HG03039 (cell line): ENCODE measurements at regions not wholly inside any gene's neighbourhood (a gene's known extent, or its start where the extent isn't known, plus 50 kb on each side); places are given as distances from the start of the nearest gene placed in this dataset.
A peak's percentile ranks its signal among the peaks of the same experiment; 100 is the strongest.

Experiments used
- ATAC-seq: cut with Tn5 transposase; IDR thresholded peaks from one replicate; pipeline ENCODE4 v1.9.1; 2021; ENCODE audit warnings: mild to moderate bottlenecking, moderate library complexity; ENCODE audit not compliant: unreplicated experiment

DNA sequence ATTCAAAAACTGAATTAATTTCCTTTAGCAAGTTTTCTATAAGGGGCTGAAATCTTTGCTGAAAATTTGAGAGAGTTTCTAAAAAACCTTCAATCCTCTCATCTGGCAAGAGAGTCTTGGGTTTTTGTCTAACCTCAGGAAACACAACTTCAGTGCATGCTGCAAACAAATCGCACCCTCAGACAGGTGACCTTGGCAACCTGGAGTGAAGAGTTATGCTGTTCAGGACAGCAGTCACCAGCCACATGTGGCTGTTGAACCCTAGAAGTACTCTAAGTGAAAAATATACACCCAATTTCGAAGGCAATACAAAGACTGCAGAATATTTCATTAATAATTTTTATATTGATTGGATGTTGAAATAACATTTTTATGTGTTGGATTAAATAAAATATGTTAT lies 184.8 kb downstream of the RPS29 start:
- ATAC-seq, result no peak

DNA sequence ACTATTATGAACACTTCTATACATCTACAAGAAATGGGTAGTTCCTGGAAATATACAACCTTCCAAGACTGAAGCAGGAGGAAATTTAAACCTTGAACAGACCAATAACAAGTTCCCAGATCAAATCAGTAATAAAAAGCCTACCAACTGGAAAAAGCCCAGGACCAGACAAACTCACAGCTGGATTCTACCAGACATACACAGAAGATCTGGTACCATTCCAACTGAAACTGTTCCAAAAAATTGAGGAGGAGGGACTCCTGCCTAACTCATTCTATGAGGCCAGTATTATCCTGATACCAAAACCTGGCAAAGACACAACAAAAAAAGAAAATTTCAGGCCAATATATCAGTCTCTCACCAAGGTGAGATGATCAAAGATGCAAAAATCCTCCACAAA lies 189.4 kb downstream of the RPS29 start:
- no peak for ATAC-seq

DNA sequence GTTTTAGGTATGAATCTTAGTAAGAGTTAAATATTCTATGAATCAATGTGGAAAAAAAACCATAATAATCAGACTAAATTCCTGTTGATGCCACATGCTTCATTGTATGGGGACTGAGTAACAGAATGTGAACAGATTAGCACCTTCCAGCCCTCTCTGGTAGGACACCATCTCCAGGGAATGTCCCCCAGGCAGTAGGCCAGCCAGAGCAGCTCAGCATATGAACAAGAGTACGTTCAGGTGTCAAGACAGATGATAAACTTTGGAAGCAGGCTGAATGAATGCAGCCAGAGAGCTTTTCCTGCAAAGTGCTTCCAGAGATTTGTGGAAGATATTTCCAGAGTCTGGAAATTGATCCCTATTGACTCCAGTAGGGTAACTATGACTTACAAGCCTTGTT lies 204.4 kb downstream of the RPS29 start:
- ATAC-seq, result no peak

DNA sequence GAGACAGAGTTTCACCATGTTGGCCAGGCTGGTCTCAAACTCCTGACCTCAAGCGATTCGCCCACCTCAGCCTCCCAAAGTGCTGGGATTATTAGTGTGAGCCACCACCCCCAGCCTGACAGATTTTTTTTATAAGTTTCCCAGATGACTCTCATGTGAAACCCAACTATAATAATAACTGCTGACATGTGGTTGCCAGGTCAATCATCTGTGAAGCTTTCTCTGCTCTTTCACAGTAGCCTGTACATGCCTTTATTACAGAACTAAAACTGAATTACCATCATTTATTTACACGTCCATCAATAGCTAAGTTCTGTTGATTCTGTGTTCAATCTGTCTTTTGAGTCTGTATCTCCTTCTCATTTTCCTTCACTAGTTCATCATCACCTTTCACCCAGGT lies 218.5 kb downstream of the RPS29 start:
- no peak for ATAC-seq

DNA sequence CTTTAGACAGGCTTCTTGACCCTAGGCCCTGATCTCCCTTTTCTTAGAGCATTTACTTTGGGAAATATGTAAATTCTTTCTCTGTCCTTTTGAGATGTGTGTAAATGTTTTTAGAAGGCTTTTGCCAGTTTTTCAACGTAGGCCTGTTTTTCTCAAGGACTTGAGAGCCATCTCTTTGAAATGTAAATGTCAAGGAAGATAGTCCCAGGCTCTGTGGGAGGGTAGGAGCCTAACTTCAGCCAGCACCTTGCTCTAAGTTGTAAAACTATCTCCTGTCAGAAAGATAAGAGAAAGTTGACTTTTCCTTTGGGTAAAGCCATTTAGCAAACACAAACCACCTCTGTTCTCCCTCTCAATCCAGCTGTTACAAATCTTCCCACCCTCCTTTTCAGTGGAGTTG lies 219.8 kb downstream of the RPS29 start:
- ATAC-seq, result no peak

DNA sequence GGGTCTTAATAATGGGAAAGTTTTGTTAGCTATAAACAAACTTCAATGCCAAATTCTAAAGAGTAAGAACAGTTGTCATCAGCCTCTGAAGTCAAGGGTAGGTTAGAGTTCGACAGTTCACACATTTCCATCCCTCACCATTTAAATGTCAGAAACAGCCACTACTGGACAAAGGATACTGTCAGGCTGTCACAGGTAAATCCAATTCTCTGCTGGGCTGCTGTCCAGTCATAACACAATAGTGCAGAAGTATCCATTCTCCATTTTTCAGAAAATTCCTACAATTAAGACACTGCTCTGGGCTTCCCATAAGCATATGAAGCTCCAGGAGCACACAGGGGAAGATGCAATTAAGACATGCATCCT lies 221.4 kb downstream of the RPS29 start:
- ATAC-seq, result no peak

DNA sequence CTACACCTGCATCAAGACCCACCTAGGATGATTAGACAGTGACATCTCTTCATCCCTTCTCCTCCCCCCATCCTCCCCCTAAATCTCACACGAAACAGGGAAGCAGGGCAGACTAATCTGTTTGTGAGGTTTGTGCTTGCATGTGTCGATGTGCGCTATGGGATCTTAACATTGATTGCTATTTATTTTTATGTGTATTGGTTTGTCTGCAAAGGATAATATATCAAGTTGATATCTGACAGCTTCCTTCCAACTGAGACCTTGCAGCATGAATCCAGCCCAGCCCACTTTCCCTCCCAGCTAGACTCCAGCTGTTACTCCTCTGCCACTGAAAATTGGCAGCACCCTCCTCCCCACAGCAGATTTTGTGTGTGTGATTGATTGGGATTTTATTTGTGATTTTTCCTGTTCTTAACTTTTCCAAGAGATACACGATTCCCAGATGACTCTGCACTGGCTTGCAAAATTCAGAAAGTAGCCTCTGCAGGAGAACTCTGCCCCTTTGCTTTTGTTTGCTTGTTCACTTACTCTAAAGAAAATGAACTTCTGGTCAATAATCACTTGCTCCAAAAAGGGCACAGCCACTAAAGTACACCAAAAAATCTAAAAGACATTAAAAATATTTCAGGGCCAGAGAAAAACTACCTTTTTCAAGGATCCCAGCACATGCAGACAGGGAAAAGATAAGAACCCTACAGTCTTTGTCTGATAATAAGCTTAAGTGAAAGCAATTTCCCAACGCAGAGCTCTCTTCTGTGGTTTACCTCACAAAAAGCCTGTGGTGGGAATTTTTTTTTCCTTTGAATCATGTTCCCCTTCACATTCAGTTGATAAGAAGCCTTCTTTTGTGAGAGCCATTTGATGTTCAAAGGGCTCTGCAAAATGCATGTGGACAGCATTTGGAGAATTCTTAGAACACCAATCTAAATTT lies 222.1 kb downstream of the RPS29 start:
- ATAC-seq, result no peak

DNA sequence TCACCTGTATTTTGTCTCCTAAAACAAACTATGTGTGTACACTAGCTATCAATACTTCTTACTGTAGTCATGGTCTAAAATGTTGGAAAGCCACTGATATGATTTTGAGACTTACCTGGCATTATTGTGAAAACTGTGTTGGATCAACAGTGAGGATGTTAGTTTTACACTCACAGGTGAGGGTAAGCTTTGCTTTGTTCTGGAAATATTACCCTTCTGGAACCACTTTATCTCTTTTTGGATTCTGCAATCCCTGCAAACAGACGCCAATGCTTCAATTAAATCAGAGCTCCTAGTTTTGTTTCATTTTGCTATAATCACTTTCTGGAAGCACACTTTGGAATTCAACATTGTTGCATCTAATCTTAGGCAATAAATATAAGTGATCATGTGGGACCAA lies 223.3 kb downstream of the RPS29 start:
- no peak for ATAC-seq

DNA sequence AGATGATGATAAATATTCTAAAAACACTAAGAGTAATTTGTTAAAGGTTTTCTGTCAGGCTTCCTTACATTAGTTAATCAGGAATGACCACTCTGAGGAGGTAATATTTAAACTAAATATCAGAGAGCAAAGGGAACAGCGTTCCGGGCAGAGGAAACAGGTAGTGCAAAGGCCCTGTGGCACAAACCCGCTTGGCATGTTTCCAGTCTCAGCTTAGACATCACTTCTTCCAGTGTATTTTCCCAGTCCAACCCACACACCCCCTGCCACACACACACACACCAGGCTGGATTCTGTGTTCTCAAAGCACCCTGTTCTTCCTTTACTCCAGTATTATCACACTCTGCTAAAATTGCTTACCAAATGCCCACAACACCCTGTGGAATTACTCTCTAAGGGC lies 247.1 kb downstream of the RPS29 start:
- no peak for ATAC-seq

DNA sequence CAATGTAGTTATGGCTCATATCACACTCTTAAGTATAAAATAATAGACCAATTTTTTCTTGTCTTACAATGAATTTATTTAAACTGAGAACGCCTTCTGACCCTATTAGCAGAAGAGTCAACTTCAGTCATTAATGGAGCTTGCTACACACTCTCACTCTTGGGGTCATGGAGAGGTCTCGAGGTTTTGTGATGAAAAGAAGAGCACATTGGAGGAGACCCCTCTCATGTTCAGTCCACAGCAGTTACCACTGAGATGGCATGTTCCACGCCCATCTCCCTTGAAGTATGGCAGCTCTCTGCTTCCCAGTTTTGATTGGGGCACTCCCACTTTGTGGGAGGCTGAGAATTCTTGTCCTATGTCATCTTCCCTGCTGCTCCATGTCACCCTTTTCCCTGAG lies 266.4 kb downstream of the RPS29 start:
- ATAC-seq, result no peak

DNA sequence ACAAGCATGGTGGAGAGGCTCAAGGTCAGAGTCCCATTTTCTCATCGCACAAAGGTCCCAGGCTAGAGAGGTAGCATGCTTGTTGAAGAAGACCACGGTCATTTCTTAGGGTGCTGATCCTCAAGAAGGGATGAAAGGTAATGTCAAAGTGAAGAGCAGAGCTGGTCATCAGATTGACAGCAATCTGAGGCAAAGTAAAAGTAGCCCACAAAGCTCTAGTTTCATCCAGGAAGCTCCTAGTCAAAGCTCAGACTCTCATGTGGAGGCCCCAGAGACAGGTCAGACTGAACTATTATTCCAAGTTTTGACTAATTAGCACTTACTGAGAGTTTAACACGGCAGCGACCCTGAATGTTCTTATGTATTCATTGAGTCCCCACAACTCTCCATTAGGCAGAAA lies 270.6 kb downstream of the RPS29 start:
- no peak for ATAC-seq

DNA sequence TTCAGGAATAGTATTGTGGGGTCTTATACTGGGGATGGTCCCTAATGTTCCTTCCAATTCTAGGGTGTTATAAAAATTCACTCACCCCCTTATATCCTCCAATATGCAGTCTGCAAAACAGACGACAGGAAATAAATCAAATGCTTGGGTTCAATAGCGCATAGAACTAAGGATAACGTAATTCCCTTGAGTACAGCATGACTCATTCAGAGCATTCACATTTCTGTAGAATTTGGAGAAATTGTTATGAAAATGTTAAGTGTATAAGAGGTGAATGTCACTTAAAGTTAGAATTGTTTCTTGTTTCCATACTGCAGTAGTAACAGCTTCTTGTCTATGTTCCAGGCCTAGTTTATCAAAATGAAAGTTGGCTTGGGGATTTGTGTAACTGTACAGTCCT lies 271.4 kb downstream of the RPS29 start:
- no peak for ATAC-seq

DNA sequence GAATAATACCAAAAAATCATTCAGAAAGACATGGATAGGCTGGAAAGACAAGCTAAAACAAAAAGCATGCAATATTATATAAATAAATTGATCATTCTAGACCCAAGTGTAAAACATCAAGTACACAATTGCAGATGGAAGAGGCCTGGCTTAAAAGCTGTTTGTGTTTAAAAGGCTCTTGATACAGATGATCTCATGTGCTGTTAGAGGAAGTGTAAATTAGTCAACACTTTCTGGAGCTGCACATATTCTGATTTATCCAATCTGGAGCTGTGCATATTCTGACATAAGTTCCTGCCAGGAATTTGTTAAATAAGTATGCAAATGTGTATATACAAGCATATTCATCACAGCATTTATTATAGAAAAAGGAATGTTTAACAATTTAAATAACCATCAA lies 273.1 kb downstream of the RPS29 start:
- no peak for ATAC-seq

DNA sequence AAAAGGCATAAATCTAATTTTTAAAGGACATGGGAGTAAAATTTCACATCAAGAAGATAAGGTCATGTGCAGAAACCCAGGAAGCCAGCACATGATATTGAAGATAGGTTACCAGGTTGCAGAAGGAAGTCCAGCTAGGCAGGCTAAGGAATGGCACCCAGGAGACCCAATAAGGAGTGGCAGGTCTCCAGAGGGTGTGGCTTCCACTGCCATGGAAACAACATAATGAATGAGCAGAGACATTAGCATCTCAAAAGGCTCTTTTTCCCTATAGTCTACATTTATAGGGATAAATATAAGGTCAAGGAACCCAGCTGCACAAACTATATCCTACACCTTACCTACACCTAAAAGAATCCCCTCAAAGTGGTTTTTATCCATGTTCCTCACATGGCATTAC lies 275.9 kb downstream of the RPS29 start:
- no peak for ATAC-seq

DNA sequence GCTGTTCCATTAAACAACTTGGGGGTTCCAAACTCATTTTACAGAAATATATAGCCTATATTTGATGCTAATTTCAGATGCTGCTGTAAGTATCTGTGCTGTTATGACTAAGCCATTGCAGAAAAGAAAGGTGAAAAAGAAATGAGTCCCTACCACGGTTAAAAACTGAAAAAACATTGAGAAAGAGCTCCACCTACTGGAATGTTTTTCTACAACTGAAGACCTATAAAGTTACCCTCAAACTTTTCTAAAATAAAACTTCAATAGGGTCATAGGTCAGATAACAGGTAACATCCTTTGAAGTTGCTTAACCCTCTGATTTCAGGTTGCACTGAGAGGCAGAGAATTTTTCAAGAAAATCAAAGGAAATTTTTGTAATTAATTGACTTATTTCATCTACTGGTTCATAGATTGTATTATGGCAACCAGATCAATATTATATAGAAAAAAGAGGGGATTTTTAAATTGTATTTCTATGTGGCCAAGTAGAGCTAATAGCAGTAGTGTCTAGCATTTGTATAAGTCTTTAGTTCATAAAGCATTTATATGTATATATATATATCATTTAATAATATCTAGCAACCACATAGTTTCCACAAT lies 279.9 kb downstream of the RPS29 start:
- ATAC-seq, result peak; percentile 66

DNA sequence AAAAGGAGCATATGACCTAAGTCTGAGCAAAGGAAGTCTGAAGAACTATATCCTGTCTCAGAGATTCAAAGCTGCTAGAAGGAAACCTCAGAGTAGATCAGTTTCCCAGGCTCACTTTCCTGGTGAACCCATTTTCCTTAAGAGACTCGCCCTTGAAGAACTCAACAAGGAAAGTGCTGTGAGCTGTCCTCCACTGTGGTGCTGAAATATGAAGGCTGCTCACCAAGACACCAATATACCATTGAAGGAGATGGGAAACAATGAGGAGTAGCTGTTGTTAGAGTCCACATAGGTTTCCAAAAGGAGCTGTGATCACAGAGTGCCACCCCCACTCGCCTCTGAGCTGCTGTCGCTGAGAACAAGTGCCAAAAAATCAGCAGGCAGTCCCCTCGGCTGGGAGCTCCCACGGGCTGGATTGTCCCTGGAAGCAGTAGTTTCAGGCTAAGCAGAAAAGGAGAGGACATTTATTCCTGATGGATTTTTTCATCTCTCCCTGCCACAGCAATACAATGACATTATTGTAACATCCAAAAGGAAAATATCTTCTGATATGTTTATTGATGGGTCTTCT lies 282.1 kb downstream of the RPS29 start:
- ATAC-seq, result no peak

DNA sequence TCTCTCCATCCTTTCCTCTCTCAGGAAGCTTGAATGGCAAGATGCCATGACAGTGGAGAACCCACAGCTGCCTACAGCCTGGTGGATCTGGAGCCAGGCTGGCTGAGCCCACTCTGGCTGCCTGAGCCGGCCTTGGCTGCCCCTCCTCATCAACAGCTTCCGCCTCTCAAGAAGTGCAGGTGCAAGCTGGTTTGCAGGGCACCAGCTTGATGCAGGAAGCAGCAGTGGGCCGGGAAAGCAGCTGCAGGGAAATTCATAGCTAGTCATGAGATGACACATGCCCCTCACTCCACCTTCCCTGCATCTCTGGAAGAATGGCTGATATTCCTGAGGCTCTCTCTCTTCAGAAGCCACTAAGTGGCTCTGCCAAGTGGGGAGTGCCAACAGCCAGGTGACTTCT lies 289.1 kb downstream of the RPS29 start:
- ATAC-seq, result no peak

DNA sequence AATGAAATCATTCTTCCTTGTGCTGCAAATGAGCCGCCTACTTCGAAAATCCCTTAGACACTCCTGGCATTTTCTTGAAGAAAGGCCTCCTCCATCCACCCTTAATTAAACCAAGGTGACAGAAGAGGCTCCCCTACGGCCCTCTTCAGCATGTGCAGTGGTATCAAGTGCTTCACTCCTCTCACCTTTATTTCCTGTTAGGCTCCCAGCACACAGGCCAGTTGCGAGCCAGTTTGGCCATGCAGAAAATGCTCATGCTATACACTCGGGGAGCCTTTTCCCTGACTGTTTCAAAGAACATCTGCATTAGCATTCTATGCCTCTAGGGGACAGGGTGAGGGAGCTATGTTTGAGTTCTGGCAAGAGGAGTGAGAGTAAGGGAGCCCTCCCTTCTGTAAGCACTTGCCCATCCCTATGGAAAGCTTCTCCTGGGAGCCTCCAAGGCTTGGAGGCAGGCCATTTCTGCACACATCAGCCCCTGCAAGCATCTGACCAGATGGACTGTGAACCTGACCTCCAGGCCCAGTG lies 291.5 kb downstream of the RPS29 start:
- no peak for ATAC-seq

DNA sequence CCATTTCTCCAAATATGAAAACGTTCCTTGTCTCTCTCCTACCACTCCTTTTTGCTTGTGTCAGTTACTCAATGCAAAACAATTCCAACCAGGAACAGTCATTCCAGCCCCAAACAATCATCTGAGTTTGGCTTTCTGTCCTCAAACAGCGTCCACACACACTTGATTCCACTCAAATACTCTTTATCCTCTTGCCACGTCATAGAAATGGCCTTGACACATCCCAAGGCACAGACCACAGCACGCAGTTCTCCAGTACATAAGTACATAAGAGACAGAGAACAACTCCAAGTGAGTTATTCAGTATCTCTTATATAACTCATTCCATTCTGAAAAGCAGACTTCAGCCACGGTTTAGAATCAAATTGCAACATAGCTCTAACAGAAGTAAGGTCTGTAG lies 299.2 kb downstream of the RPS29 start:
- ATAC-seq, result no peak

DNA sequence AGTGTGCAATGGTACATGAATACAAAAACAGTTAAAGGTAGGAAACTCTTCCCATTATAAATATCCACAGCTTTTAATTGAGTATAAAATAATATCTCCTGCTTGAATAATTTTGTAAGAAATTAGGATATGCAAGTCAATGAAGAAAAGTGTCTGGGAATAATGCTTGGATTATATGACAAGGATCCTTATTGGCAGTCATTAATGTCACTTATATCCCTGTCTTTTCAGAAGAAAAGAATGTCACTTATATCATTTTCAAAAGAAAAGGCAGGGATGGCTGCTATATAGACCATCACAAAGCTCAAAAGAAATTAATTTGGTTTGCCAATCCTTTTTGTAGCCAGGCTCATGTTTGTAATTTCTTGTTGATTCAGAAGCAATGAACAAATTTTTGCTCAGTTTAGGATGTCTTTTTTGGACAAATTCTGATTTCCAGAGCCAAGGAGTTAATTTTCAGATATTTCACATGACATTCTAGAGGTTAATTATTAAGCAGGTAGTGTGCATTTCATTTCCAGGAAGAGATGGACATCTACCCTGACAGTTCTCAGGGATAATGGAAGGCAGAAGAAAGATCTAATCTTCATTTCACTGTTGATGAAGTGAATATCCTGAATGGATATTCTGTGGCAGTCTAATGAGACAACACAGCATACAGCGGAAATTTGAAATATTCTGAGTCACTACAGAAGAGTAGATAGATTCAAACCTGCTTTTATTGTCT lies 299.8 kb downstream of the RPS29 start:
- no peak for ATAC-seq

DNA sequence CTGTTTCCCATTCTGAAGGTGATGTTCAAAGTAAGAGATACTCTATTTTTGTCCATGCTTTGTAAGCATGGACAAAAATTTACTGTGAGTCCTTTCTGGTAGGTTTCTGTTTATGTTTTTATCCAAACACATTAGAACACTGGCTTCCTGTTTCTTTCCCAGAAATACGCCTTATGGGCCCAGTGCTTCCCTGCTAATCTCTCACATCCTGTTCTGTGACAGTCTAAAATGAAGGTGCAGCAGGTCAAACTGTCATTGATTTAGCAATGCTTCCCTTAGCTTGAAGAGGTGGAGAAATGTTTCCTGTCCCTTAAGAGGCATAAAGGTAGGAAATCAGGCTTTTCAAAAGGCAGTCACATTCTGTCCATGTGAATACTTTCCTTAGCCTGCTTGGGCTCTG lies 305.6 kb downstream of the RPS29 start:
- ATAC-seq, result no peak
